Daoy (cell line): ENCODE measurements at regions not wholly inside any gene's neighbourhood (a gene's known extent, or its start where the extent isn't known, plus 50 kb on each side); places are given as distances from the start of the nearest gene placed in this dataset.
A peak's percentile ranks its signal among the peaks of the same experiment; 100 is the strongest.
"Not testable (repeated sequence)": the region's sequence is repeated elsewhere in the genome, so short reads cannot be mapped to it uniquely, and the experiment has no call there.

Source experiments
- DNase-seq: peaks from one replicate; pipeline ENCODE4 v3.0.0-alpha.2; 2015; ENCODE audit warnings: low read depth

- DNase-seq: not testable (repeated sequence)
Measured at GRCh38 chr4:104662269-104662668, 167.6 kb upstream of the CXXC4 start.

- peak; percentile 6 for DNase-seq
Measured at GRCh38 chr4:104677116-104677515, 182.4 kb upstream of the CXXC4 start.

- DNase-seq: no peak
Measured at GRCh38 chr4:104682311-104682710, 187.6 kb upstream of the CXXC4 start.

GRCh38 chr4:104693601-104694201 is 199.0 kb upstream of the CXXC4 start:
- peak; percentile 8 for DNase-seq

- DNase-seq: no peak
Measured at GRCh38 chr4:104716584-104716983, 221.9 kb upstream of the CXXC4 start.

- no peak for DNase-seq
Measured at GRCh38 chr4:104719539-104720230, 225.0 kb upstream of the CXXC4 start.

- DNase-seq: no peak
Measured at GRCh38 chr4:104722467-104722866, 227.8 kb upstream of the CXXC4 start.

- no peak for DNase-seq
Measured at GRCh38 chr4:104726002-104726401, 231.3 kb upstream of the CXXC4 start.

GRCh38 chr4:104727643-104728042 is 232.9 kb upstream of the CXXC4 start:
- no peak for DNase-seq

GRCh38 chr4:104728380-104729122 is 233.9 kb upstream of the CXXC4 start:
- DNase-seq: peak; percentile 70

GRCh38 chr4:104732766-104733165 is 238.1 kb upstream of the CXXC4 start:
- no peak for DNase-seq

GRCh38 chr4:104735174-104735573 is 240.5 kb upstream of the CXXC4 start:
- no peak for DNase-seq

GRCh38 chr4:104740161-104740560 is 245.5 kb upstream of the CXXC4 start:
- no peak for DNase-seq

- DNase-seq: no peak
Measured at GRCh38 chr4:104743215-104743653, 248.5 kb upstream of the CXXC4 start.

GRCh38 chr4:104747635-104748034 is 252.9 kb upstream of the CXXC4 start:
- DNase-seq: peak; percentile 9

GRCh38 chr4:104749062-104749461 is 254.4 kb upstream of the CXXC4 start:
- no peak for DNase-seq

- DNase-seq: no peak
Measured at GRCh38 chr4:104750008-104750407, 255.3 kb upstream of the CXXC4 start.

GRCh38 chr4:104751468-104751867 is 256.8 kb upstream of the CXXC4 start:
- no peak for DNase-seq

GRCh38 chr4:104752337-104752736 is 257.6 kb upstream of the CXXC4 start:
- DNase-seq: no peak

GRCh38 chr4:104756837-104757236 is 262.1 kb upstream of the CXXC4 start:
- DNase-seq: no peak

- no peak for DNase-seq
Measured at GRCh38 chr4:104758574-104758973, 263.9 kb upstream of the CXXC4 start.

GRCh38 chr4:104763554-104764222 is 269.0 kb upstream of the CXXC4 start:
- DNase-seq: no peak
